Nephron (organoid): ENCODE measurements at regions not wholly inside any gene's neighbourhood (a gene's known extent, or its start where the extent isn't known, plus 50 kb on each side); places are given as distances from the start of the nearest gene placed in this dataset.

Experiments
- H3K27ac Mint-ChIP-seq, 3 experiments: 2 replicates each; pipeline ENCODE4 v1.8.0; 2020; ENCODE audit warnings: mixed read lengths in 3 of 3, mild to moderate bottlenecking in 2 of 3, moderate library complexity in 1 of 3
- H3K27me3 Mint-ChIP-seq: 2 replicates; pipeline ENCODE4 v1.8.0; 2021; ENCODE audit warnings: low read depth, mild to moderate bottlenecking, moderate library complexity, mixed read lengths
- H3K36me3 Mint-ChIP-seq: 2 replicates; pipeline ENCODE4 v1.8.0; 2020; ENCODE audit warnings: low read depth, mixed read lengths
- H3K4me1 Mint-ChIP-seq: 2 replicates; pipeline ENCODE4 v1.8.0; 2020; ENCODE audit warnings: mixed read lengths
- H3K4me3 Mint-ChIP-seq, 3 experiments: 2 replicates each; pipeline ENCODE4 v1.8.0; 2020; ENCODE audit warnings: mild to moderate bottlenecking in 3 of 3, mixed read lengths in 3 of 3, moderate library complexity in 2 of 3
- H3K9me3 Mint-ChIP-seq: 2 replicates; pipeline ENCODE4 v1.8.0; 2020; ENCODE audit warnings: mixed read lengths
- CTCF ChIP-seq, 3 experiments: fragments of 200-600 bp; sonication (generic); IDR thresholded peaks; one replicate each; pipeline ENCODE4 v1.5.0; 2021; ENCODE audit warnings: antibody characterized with exemption in 3 of 3; ENCODE audit not compliant: unreplicated experiment in 3 of 3

DNA sequence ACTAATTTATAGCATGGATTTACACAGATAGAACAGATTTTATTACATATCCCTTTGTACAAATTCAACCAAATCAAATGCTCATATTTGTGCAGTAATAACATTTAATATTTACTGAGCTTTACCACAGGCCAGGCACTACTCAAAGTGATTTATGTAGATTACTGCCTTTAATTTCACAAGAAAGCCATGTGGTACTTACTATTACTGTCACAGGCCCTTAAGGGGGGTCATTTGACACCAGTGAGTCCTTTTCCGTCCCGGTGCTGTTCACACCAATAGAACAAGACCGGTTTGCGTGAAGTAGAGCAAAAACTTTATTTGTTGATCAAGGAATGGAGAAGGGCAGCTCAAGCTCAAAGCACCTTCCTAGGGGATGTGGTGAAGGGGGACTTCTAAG lies 308.5 kb upstream of the KCNN2 start:
- H3K36me3 Mint-ChIP-seq, result no peaks in the 10 kb centered on the region
- peak overlapping the region in 2 of 3 experiments; percentile 72 to 83 for H3K4me3 Mint-ChIP-seq
- no peak for TF ChIP-seq CTCF (IDR thresholded peaks at IDR 0.05; ENCODE audit: unreplicated experiment in 3 of 3)
- H3K4me1 Mint-ChIP-seq, result peaks cover 26% of the 10 kb centered on the region
- H3K27me3 Mint-ChIP-seq, result peaks cover 26% of the 10 kb centered on the region
- H3K27ac Mint-ChIP-seq, result peak overlapping the region in 1 of 3 experiments; percentile 62
- no peaks in the 10 kb centered on the region for H3K9me3 Mint-ChIP-seq

DNA sequence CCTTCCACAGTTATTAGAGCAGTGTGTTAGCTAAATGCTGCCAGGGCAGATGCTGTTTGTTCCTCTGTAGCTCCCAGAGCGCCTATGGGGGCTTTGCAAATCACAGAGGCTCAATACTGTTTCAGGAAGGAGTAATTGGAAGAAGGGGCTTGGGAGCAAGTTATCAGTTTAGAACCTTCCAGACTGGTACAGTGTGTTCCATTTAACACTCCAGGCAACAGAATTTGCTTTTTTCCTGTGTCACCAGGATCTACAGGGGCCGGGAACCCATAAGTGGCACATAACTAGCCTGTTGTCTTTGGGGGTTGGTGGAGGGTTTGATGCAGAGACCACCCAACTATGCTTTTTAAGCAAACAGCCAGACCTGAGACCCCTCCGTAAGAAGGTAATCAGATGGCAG lies 307.3 kb upstream of the KCNN2 start:
- H3K27ac Mint-ChIP-seq, result peak overlapping the region; percentile 18 to 66 (median 35)
- no peaks in the 10 kb centered on the region for H3K36me3 Mint-ChIP-seq
- no peaks in the 10 kb centered on the region for H3K9me3 Mint-ChIP-seq
- TF ChIP-seq CTCF (IDR thresholded peaks at IDR 0.05; ENCODE audit: unreplicated experiment in 3 of 3), result no peak
- peaks cover 26% of the 10 kb centered on the region for H3K4me1 Mint-ChIP-seq
- H3K4me3 Mint-ChIP-seq, result peak overlapping the region; percentile 72 to 87 (median 83)
- H3K27me3 Mint-ChIP-seq, result peaks cover 35% of the 10 kb centered on the region

GRCh38 chr5:114055318-114056184 lies 306.3 kb upstream of the KCNN2 start:
- Mint-ChIP-seq H3K36me3 (no peaks in the 10 kb centered on the region), H3K27ac (peak overlapping the region; percentile 33 to 66 (median 35)), H3K27me3 (peaks cover 35% of the 10 kb centered on the region), H3K4me3 (peak overlapping the region; percentile 72 to 87 (median 83)), H3K4me1 (peaks cover 26% of the 10 kb centered on the region), H3K9me3 (no peaks in the 10 kb centered on the region)
- TF ChIP-seq CTCF (IDR thresholded peaks at IDR 0.05; ENCODE audit: unreplicated experiment in 3 of 3), result no peak

GRCh38 chr5:114056185-114056538 lies 305.7 kb upstream of the KCNN2 start:
- H3K36me3 Mint-ChIP-seq, result no peaks in the 10 kb centered on the region
- H3K4me1 Mint-ChIP-seq, result peaks cover 26% of the 10 kb centered on the region
- H3K27ac Mint-ChIP-seq, result no peak overlapping the region
- no peaks in the 10 kb centered on the region for H3K9me3 Mint-ChIP-seq
- no peak for TF ChIP-seq CTCF (IDR thresholded peaks at IDR 0.05; ENCODE audit: unreplicated experiment in 3 of 3)
- H3K27me3 Mint-ChIP-seq, result peaks cover 35% of the 10 kb centered on the region
- peak overlapping the region; percentile 72 to 83 (median 79) for H3K4me3 Mint-ChIP-seq

GRCh38 chr5:114060866-114061265 lies 301.0 kb upstream of the KCNN2 start:
- Mint-ChIP-seq H3K4me1 (peaks cover 15% of the 10 kb centered on the region), H3K4me3 (no peak overlapping the region), H3K27ac (no peak overlapping the region), H3K9me3 (no peaks in the 10 kb centered on the region), H3K36me3 (no peaks in the 10 kb centered on the region), H3K27me3 (peaks cover 28% of the 10 kb centered on the region)
- no peak for TF ChIP-seq CTCF (IDR thresholded peaks at IDR 0.05; ENCODE audit: unreplicated experiment in 3 of 3)
